BE2C (cell line): ENCODE measurements at regions not wholly inside any gene's neighbourhood (a gene's known extent, or its start where the extent isn't known, plus 50 kb on each side); places are given as distances from the start of the nearest gene placed in this dataset.
A peak's percentile ranks its signal among the peaks of the same experiment; 100 is the strongest.
"Not testable (repeated sequence)": the region's sequence is repeated elsewhere in the genome, so short reads cannot be mapped to it uniquely, and the experiment has no call there.

Experiments
- DNase-seq: peaks from one replicate; pipeline ENCODE4 v3.0.0-alpha.2; 2020
- H3K27me3 ChIP-seq: fragments of 250-450 bp; sonication (Bioruptor Pico); 2 replicates; pipeline ENCODE4 v1.5.1; 2020; ENCODE audit warnings: mild to moderate bottlenecking
- H3K36me3 ChIP-seq: fragments of 250-450 bp; sonication (Bioruptor Pico); 2 replicates; pipeline ENCODE4 v1.5.1; 2020; ENCODE audit warnings: mild to moderate bottlenecking
- H3K4me1 ChIP-seq: fragments of 250-450 bp; sonication (Bioruptor Pico); 2 replicates; pipeline ENCODE4 v1.5.1; 2020
- H3K4me3 ChIP-seq: 2 replicates; pipeline ENCODE4 v1.5.1; 2011; ENCODE audit warnings: low read depth, low read length
- H3K9me3 ChIP-seq: fragments of 250-450 bp; sonication (Bioruptor Pico); 2 replicates; pipeline ENCODE4 v1.5.1; 2020
- CTCF ChIP-seq: IDR thresholded peaks from 2 replicates; pipeline ENCODE4 v1.5.1; 2012; ENCODE audit warnings: mild to moderate bottlenecking, low read depth, low read length

- no peaks in the 10 kb centered on the region for H3K27me3 ChIP-seq
These were observed 285.4 kb upstream of the PMFBP1 start for GRCh38 chr16:72457243-72457940.

GRCh38 chr16:72455743-72456659 lies 284.0 kb upstream of the PMFBP1 start:
- DNase-seq = peak; percentile 30
- no peaks in the 10 kb centered on the region for H3K9me3 ChIP-seq
- no peaks in the 10 kb centered on the region for H3K36me3 ChIP-seq
- H3K4me3 ChIP-seq = no peak overlapping the region
- no peaks in the 10 kb centered on the region for H3K4me1 ChIP-seq
- TF ChIP-seq CTCF = no peak
- H3K27me3 ChIP-seq = no peaks in the 10 kb centered on the region

More at GRCh38 chr16:72457243-72457940, 285.4 kb upstream of the PMFBP1 start:
- H3K4me1 ChIP-seq = no peaks in the 10 kb centered on the region
- no peaks in the 10 kb centered on the region for H3K9me3 ChIP-seq
- TF ChIP-seq CTCF = no peak
- DNase-seq = no peak
- no peak overlapping the region for H3K4me3 ChIP-seq
- H3K36me3 ChIP-seq = no peaks in the 10 kb centered on the region

- not testable (repeated sequence) for H3K9me3 ChIP-seq, H3K4me3 ChIP-seq, H3K36me3 ChIP-seq, DNase-seq, H3K4me1 ChIP-seq, H3K27me3 ChIP-seq
These were observed 281.9 kb upstream of the PMFBP1 start for GRCh38 chr16:72453856-72454255.

- Histone ChIP-seq H3K4me1 (no peaks in the 10 kb centered on the region), H3K9me3 (no peaks in the 10 kb centered on the region), H3K36me3 (no peaks in the 10 kb centered on the region), H3K4me3 (no peak overlapping the region), H3K27me3 (no peaks in the 10 kb centered on the region)
- DNase-seq = no peak
- TF ChIP-seq CTCF = no peak
These were observed 272.7 kb upstream of the PMFBP1 start for GRCh38 chr16:72444696-72445095.

- no peaks in the 10 kb centered on the region for H3K4me1 ChIP-seq
- DNase-seq = no peak
- TF ChIP-seq CTCF = no peak
- no peaks in the 10 kb centered on the region for H3K36me3 ChIP-seq
- no peak overlapping the region for H3K4me3 ChIP-seq
- H3K27me3 ChIP-seq = no peaks in the 10 kb centered on the region
- H3K9me3 ChIP-seq = no peaks in the 10 kb centered on the region
These were observed 271.9 kb upstream of the PMFBP1 start for GRCh38 chr16:72443809-72444208.

- TF ChIP-seq CTCF = no peak
- Histone ChIP-seq H3K9me3 (no peaks in the 10 kb centered on the region), H3K36me3 (no peaks in the 10 kb centered on the region), H3K4me1 (no peaks in the 10 kb centered on the region), H3K27me3 (no peaks in the 10 kb centered on the region), H3K4me3 (no peak overlapping the region)
- DNase-seq = no peak
These were observed 270.6 kb upstream of the PMFBP1 start for GRCh38 chr16:72442385-72443158.
